Superior temporal gyrus (tissue), 1 donor: ENCODE measurements at regions not wholly inside any gene's neighbourhood (a gene's known extent, or its start where the extent isn't known, plus 50 kb on each side); places are given as distances from the start of the nearest gene placed in this dataset.
A peak's percentile ranks its signal among the peaks of the same experiment; 100 is the strongest.
"Not testable (repeated sequence)": the region's sequence is repeated elsewhere in the genome, so short reads cannot be mapped to it uniquely, and the experiment has no call there.

Source experiments
- DNase-seq: peaks from one replicate; pipeline ENCODE4 v3.0.0-alpha.2; 2016; ENCODE audit errors: extremely low spot score

DNA sequence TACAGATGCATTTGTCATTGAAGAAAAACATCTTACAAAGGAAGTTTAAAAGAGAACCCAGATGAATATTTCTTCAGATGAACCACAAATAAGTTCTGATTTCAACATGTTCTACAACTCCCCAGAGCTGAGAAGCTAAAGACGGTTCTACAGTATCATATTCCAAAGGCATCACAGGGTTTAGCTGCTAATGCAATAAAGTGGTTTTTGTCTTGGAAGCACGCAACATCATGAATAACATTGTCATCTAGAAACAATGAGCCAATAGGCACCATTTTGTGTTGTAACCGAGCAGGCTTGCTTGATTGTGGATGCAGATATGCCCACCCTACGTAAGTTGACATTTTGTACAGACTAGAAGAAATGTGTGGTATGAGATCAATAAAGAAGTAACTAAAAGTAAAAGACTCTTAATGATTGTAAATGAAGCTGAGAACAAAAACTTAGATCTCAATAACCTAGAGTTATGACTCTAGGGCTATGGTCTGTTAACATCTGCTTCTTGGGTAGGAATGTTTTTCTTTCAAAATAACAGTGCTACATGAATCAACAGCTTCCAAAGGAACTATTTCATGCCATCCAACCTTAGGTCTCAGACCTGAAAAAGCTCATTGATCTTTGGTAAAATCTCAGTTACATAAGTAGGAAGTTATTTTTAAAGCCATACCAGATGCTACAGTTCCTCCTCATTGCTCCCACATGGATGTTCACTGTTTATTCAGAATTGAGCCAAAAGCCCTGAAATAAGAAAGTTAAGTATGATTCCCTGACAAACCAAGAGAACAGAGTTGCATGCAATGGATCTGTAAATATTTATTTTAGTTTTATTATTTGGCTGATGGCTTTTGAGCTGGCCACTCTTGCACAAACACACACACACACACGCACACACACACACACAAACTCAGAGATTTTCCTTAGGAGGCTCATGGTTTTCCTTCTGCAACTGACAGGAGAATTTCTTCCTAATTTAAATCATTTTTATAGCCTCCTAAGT lies 118.7 kb upstream of the SLCO6A1 start:
- DNase-seq: peak; percentile 17

DNA sequence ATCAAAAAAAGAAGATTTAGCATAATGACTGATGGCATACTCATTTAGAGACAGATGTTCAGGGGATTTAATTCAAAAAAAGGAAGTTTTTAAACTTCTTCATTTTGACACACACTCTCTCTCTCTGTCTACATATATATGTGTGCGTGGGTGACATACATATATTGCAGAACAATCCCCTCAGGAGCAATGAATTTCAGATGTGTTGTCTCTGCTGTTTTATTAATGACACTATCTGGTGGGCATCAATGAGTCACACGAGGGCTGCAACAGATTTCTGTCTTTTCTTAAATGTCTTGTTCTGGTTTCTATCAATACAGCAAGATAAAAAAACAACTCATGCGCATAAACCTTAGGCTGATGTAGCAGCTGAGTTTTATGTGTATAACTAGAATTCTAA lies 123.5 kb upstream of the SLCO6A1 start:
- DNase-seq: no peak

DNA sequence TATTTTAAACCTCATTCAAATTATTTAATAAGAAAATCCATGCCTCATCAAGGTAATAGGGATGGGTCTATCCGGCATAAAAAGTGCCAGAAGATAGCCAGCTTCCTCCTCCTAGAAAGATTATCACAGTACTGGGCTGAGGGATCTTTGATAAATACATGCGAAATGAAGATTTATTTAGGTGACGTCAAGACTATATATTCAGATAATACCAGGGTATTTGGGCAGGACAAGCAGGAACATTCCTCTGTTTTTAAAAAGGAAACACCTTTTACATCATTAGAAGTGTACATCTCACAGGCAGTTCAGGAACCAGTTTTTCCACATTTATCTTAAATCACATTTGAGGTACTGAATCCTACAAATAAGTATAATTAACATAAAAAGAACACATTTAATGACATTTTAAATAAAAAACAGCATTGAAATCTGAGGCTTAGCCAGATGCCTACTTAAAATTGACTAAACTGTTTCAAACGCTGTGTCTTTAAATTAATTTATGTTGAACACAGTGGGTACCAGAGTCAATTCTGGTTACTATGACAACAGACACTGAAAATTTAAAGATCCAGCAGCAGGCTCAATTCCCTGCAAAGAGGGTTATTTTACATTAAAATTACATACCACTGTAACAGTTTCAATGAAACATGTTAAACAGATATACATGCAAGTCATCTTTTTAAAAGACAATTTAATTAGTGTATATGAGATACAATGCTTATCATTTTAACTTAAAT lies 124.7 kb upstream of the SLCO6A1 start:
- no peak for DNase-seq

DNA sequence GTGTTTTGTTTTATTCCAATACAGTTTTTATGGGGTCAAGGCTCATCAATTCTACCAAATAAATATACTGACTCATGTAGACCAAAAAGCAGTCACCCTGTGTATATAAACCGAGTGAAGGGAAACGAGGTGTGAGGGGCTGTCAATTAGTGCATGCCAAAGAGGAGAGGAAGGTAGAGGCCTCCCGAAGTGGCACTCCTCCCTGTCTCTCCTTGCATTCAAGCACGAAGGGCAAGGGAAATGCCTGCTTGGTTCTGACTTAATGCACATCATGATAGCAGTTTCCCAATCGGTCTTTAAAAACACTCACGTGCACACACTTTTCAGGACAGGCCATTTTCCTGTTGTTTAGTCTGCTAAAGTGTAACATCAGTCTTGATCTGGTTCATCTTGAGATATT lies 125.6 kb upstream of the SLCO6A1 start:
- DNase-seq: no peak

DNA sequence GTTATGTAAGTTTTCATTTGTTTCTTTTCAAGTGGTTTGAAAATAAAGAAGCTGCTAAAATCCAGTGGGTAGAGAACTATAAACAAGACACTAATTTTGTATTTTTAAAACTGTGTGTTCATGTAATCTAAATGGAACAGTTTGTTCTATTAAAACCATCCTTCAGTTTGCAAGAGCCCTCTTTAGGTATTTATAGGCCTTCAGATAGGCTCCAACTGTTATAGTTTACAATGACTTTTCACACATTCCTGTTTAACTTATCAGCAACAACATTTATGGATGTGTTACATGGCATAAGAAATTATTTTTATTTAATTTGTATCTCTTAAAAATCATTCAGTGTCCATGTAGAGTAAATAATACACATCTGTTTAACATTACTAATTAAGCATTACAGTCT lies 126.7 kb upstream of the SLCO6A1 start:
- DNase-seq: peak; percentile 36

DNA sequence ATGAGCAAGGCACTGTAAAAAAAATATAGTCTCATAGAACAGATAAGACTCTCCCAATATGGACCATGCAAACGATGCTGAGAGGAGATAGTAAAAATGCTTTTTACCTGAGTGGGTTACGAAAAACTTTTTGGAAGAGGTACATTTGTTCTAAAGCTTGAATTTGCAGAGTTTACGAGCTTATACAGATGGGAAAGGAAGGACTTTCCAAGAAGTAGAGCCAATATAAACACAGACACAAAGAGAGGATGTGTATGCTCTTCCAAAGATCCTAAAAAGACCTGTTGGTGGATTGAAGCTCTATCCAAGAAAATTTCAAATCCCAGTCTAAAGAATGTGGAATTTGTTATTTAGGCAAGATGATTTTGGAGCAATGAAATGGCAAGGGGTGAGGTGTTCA lies 127.1 kb upstream of the SLCO6A1 start:
- DNase-seq: no peak

DNA sequence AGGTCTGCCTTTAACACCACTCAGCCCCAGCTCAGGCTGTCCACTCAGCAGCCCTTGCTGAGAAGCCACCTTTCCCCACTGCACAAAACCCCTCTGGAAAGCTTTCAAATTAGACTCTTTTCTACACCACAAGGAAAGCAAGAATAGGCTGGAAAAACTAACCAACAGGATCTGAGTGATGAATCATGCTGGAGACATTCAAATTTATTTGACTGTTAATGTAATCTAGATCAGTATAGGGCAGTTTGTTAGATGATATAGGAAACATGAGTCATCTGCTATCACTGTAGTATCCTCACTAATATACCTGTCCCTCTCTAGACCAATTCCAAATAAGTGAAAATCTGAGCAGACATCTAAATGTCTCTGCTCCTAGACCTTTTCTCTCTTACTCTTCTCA lies 127.8 kb upstream of the PAM start:
- no peak for DNase-seq

DNA sequence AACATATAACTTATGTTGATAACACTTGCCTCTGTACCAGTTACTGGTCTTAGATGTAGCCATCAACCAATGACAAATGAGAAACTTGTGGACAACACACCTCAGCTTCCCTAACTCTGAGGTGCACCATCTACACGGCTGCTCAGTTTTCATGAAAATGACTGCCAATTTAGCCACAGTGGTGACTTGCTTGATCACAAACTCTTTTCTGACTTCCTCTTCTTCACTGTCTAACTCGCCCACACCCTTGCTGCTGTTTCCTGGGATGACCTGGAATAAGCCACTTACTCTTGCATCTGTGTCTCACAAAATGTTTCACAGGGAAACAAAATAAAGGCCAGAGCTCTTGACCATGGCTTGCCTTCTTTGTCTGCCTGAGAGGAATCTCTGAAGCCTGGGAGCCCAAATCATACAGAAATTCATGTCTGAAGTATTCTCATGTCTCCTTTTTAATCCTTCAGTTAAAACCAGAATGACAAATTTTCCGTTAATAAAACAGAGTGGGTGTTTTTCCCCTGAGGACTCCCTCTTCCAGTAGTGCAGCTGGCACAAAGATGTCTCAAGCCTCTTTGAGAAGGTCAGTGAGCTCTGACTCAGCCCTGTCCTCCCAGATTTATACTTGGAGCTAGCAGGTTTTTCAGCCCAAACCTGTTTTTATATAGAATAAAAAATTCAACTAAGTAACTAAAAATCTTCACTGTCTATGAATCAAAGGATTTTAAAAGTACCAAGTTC lies 126.5 kb upstream of the PAM start:
- no peak for DNase-seq

DNA sequence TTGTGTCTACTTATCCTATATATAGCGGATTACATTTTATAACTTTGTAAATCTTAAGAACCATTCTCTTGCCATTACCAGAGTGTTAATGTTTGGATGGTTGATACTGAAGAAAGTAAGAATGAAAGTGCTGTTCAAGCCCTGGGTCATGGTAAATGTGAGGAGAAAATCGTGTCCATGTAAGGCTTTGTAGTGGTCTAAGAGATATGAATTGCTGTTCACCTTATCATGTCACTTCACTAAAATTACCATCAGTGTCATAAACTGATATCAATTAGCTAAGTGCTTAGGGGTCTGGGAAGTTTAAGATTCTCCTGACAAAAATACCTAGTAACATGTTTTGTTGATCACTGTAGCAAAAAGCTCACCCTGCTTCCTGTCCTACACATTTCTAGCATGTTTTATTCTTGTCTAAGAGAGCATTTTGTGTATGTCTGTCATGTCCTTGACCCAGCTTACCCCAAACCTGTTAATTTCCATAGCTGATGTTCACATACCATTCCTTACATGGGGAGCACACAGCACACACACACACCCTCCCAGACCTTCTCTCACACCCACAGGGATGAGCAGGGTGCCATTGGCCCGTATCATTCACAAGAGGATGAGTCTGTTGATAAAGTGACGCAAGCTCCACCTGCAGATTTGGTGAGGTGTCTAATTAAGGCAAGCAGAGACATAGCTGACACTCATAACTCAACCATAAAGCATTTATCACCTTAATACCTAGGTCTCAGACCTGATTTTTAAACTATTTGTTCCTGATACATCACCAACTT lies 125.1 kb upstream of the PAM start:
- no peak for DNase-seq

DNA sequence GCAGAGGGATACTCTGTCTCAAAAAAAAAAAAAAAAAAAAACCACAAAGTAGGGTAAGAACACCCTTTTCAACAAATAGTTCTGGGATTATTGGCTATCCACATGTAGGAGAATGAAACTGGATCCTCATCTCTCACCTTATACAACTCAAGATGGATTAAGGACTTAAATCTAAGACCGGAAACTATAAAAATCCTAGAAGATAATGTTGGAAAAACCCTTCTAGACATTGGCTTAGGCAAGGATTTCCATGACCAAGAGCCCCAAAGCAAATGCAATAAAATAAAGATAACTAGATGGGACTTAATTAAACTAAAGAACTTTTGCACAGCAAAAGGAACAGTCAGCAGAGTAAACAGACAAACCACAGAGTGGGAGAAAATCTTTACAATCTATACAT lies 119.7 kb upstream of the PAM start:
- DNase-seq: not testable (repeated sequence)

DNA sequence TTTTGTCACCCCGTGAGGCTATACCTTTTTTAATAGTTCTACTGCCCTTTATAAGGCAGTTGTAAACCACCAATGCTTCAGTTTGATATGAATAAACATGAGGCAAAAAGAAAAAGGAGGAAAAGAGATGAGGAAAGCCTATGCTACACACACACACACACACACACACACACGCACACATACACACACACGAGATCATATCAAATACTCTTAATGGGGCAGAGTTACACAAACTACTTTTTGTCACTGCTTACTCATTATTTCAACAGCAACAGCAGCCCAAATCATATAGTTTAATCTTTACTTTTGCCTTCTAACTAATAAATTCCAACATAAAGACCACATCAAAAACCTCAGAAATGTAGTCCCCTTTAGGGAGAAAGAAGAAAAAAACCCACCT lies 116.8 kb upstream of the PAM start:
- no peak for DNase-seq

DNA sequence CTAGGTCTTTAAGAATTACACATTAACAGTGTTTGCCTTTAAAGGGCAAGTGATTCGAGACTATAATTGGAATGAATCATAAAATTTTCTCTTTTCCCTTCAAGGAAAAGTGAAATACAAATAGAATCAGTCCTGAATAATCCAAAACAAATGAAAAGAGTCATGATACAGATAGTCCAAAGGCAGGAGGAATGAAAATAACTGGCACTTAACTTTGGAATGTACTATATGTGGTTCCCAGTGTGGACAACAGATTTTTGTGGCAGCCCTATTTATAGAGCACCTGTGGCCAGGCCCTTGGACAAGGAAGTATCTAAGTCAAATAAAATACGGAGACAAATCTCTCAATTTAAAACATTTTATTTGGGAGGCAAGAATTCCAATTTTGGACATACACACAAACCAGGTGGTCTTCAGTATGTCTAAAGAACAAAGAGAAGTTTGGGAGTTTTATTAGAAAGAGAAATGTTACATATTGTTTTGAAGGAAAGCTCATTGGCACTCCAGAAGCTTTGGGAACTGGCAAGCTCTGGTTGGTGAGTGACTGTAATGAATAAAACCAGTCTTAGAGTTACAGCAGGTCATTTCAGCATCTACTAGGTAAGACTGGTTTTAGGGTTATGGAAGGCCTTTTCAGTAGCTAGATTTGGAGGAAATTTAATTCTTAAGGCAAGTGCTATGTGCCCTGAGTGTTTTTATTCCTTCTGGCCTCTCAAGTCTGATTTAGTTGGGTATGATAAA lies 116.0 kb upstream of the PAM start:
- DNase-seq: no peak

DNA sequence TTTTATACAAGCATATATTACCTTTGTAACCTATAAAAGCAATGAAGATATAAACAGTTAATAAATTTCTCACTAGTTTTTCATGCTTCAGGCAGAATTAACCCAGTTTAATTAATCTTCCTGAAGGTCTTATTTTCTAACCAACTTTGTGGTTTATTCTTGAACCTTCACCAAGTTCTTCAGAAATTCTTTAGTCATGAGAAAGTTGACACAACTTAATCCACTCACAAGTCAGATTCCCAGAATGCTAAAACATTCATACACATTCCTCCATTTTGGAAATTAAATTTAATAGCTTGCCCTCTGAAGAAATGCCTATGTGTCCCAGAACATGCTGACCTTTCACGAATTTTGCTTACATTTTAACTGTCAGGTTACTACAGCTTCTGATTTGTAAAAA lies 105.4 kb upstream of the PAM start:
- no peak for DNase-seq

DNA sequence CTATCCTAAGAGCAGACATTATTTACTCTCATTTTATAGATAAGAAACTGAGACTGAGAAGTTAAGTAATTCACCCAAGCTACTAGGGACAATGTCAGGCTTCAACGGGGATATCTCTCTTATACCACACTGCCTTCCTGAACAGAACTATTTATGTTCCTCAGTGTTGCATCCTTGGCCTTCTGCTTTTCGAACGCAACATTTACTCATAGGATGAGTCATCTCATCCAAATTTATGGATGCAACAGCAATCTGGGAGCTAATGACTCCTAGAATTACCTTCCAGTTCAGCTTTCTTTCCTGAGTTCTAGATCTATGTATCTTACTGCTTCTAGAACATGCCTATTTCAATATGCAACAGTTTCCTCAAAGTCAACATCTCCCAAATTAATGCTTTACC lies 103.6 kb upstream of the PAM start:
- DNase-seq: no peak

DNA sequence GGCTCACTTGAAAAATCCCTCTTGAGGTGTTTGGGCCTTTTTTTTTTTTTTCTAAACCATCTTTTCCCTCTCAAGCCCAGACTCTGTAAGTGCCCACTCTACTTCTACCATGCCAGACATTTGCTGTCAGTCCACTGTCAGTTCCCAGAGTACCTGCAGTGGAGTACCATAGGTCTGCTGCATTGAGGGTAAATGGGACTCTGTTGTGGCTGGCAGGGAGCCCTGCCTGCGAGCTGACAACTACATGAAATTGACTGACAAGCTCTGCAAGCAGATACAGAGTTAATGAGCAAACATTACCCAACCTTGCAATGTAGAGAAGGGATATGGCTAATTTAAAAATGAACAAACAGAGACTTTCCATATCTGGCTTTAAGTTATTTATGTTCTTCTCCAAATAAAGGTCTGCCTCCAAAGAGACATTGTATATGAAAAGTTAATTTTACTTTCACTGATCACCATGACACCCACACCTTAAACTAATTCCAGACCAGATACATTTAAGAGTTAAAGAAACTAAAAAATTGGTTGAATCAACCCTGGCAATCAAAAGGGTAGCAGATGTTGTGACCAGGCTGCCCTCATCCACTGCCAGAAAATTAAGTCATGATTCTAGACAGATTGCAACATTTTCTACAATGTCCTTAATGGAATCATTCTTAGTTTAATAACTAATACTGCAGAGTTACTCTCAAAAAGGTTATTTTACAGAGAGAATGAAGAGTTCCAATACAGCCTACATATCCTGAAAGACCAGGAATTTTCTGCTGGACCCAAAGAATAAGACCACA lies 100.4 kb upstream of the PAM start:
- no peak for DNase-seq

DNA sequence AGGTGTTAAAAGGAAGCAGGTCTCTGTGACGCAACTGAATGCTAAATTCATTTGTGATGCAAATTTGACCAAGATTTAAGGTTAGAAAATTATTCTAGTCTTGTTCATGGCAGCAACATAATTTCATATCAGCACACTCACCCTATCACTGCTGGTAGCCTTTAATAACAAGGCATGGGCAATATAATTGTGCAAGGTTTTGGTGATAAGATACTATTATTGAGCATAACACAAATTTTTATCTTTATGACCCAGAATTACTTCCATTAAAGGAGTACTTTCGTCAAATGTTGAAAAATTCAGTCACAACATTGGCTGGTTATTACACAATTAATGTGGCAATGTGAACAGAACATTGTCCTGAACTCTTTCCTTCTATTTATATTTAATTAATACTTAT lies 96.0 kb upstream of the PAM start:
- no peak for DNase-seq

DNA sequence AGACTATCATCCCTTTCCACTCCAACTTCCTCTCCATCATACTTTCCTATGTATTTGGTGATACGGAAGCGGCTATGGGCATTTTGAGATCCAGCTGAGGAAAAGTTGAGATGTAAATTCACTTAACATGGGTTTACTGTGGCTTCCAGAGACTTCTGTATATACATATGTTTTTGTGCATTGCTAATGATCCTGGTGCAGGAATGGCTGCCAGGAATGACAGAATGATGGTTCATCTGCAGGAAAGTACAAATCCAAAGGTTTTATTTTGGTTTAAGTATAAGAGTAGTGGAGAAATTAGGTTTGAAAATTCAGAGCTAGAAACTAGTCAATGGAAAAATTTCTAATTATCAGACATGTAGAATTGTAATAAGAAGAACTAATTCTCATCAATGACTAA lies 95.0 kb upstream of the PAM start:
- DNase-seq: no peak

DNA sequence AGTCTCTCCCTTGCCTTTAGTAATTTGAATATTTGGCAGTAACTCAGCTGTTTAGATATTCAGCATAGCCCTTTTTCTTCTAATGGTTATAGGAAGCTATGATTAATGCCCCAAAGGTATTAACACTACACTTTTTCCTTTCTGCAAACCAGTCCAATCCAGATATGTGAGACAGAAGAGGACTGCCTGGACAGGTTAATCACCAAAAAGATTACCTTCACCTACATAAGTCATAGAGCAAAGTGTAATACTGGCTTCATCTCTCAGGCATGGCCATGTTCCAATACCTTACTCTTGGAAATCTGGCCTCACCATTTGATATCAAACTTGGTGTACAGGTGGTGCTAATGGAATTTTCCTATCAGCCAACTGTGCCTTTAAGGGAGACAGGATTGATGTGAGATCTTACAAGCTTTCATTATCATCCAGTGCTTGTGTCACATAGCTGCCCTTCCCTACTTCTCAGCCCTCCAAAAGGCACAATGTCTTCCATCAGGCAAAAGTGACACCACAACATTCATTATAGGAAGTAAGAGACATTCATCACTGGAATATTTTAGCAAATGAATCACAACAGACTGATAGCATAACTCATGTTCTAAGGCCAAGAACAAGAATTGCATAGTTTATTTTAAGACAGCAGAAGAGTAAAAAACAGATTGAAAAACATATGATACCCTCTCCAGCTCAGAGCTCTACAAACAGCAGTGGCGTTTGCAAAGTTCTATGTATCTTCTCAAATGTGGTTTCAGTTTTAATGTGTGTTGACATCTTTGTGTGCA lies 91.2 kb upstream of the PAM start:
- peak; percentile 57 for DNase-seq

DNA sequence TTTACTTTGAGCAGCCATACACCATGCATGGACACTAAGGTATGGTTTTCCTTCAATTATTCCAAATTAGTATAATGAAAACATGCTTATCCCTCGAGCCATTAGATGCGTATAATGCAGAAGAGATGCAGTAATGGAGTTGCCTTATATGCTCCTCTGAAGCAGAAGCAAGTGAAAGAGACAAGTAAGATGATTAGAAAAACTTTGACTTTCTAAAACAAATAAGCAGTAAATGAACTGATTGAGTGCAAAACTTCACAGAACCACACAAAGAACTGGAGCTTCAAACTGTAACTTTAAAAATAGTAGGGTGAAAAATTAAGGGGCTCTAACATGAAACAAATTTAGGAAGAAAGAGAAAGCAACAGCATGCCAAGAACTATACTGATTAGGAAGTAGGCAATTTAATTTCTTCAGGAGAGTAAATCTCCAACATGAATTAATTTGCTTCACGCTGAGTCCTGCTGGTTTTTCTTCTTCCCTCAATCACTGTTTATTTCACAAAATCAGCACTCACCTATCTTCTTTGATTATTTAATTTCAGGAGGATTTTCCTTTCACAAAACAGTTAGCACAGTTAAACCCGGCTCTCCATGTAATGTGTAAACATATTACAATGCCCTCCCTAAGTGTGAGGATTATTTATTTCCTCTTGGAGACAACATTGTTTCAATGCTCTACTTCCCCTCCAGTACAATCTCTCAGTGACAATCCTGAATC lies 90.3 kb upstream of the PAM start:
- no peak for DNase-seq
